ENCODE measurements at regions not wholly inside any gene's neighbourhood (a gene's known extent, or its start where the extent isn't known, plus 50 kb on each side); places are given as distances from the start of the nearest gene placed in this dataset.
"Not testable (repeated sequence)": the region's sequence is repeated elsewhere in the genome, so short reads cannot be mapped to it uniquely, and the experiment has no call there.

DNA sequence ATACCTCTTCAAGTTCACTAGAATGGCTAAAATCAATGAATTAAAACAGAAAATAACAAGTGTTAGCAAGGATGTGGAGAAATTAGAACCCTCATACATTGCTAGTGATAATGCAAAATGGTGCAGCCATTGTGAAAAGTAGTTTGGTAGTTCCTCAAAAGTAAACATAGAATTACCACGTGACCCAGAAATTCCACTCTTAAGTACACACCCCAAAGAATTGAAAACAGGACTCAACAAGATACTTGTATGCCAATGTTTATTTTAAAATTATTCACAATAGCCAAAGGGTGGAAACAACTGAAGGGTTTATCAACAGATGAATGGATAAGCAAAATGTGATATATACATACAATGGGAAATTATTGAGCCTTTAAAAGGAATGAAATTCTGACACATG is 70.3 kb downstream of the BARX1 start:
- intact Hi-C loops (cut with DNase I), result no loop called here

DNA sequence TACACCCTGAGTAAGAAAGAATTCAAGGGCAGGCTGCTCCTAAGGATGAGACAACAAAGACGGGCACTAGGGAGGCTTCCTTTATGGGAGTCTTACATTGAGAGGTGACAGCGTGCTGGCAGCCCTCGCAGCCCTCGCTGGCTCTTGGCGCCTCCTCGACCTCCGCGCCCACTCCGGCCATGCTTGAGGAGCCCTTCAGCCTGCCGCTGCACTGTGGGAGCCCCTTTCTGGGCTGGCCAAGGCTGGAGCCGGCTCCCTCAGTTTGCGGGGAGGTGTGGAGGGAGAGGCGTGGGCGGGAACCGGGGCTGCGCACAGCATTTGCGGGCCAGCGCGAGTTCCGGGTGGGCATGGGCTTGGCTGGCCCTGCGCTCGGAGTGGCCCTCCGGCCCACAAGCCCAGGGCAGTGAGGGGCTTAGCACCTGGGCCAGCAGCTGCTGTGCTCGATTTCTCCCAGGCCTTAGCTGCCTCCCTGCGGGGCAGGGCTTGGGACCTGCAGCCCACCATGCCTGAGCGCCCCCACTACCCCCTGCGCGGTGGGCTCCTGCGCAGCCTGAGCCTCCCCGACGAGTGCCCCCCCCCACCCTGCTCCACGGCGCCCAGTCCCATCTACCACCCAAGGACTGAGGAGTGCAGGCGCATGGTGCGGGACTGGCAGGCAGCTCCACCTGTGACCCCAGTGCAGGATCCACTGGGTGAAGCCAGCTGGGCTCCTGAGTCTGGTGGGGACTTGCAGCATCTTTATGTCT is 75.3 kb downstream of the BARX1 start:
- intact Hi-C loops (cut with DNase I), result not testable (repeated sequence)

More for the DNA sequence above, 70.3 kb downstream of the BARX1 start:
- no peak for DNase-seq (ENCODE audit: low spot score)

DNA sequence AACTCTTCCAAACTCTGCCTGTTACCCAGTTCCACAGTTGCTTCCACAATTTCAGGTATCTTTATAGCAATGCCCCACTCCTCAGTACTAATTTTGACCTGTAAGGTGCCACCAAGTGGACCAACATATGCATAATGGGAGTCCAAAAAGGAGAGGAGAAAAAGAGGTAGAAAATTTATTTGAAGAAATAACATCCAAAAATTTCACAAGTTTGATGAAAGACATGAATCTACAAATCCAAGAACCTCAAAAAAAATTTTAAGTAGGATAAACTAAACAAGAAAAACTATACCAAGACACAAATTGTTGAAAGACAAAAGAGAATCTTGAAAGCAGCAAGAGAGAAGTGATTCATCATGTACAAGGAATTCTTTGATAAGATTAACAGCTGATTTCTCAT is 79.8 kb downstream of the BARX1 start:
- DNase-seq (ENCODE audit: low spot score), result no peak
- intact Hi-C loops (cut with DNase I), result no loop called here

More for the DNA sequence above, 75.3 kb downstream of the BARX1 start:
- DNase-seq (ENCODE audit: low spot score), result peak; percentile 61

DNA sequence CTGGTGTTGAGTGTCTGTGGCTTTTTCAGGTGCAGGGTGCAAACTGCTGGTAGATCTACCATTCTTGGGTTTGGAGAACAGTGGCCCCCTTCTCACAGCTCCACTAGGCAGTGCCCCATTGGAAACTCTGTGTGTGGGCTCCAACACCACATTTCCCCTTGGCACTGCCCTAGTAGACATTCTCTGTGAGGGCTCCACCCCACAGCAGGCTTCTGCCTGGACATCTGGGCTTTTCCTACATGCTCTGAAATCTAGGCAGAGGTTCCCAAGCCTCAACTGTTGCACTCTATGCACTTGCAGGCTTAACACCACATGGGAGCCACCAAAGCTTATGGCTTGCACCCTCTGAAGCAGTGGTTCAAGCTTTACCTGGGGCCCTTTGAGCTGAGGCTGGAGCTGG is 80.9 kb downstream of the BARX1 start:
- intact Hi-C loops (cut with DNase I), result no loop called here

DNA sequence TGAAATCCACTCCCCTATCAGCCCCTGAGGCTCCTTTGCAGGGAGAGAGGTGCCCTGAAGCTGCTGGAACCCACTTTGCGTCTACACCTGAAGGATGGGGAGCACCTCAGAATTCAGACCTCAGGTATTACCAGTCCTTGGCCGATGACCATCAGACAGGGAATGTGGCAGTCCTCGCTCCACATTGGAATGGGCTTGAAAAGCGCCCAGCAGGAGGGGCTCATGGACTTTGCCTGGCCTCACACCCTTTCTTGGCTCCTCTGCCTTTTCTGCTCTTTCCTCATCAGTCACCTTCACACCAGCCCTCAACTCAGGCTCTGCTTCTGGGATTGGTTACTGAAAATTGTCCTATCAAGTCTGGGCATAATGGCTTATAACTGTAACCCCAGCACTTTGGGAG is 83.9 kb downstream of the BARX1 start:
- intact Hi-C loops (cut with DNase I), result no loop called here

More for the DNA sequence above, 80.9 kb downstream of the BARX1 start:
- DNase-seq (ENCODE audit: low spot score), result no peak

DNA sequence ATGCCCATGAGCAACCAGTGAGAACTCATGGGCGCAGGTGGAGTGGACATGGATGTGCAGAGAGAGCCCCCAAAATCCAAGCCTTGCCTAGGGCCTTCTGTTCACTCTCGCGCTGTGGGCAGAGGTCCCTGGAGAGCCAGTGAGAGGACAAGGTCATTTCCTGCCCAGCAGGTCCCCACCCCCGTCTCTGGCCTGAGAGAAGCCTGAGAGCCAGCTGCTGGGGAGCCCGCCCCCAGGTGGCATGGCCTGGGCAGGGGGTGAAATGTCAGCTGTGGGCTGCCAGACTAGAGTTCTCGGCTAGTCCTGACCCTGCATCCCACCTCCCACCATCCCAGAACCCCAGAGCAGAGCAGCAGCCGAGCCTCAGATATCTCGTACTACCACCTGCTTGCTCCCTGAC is 85.3 kb downstream of the BARX1 start:
- intact Hi-C loops (cut with DNase I), result no loop called here
- no peak for DNase-seq (ENCODE audit: low spot score)

More for the DNA sequence above, 83.9 kb downstream of the BARX1 start:
- no peak for DNase-seq (ENCODE audit: low spot score)

DNA sequence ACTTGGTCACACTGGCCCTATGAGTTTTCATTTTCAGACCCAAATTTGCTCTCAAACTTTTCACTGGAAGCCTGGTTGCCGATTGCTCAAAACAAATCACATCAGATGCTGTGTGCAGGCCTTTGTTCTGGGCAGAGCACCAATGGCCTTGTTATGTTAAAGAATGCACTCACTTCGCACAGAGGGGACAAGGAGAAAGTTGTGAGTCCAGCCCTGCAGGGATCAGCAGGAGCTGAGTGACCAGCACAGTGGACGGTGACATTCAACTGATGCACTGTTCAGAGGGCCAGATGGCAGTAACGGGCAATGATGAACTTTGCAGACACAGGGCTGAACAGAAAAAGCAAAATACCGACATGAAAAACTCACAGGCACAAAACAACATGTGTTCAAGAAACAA is 86.1 kb downstream of the BARX1 start:
- intact Hi-C loops (cut with DNase I), result no loop called here
- DNase-seq (ENCODE audit: low spot score), result no peak

DNA sequence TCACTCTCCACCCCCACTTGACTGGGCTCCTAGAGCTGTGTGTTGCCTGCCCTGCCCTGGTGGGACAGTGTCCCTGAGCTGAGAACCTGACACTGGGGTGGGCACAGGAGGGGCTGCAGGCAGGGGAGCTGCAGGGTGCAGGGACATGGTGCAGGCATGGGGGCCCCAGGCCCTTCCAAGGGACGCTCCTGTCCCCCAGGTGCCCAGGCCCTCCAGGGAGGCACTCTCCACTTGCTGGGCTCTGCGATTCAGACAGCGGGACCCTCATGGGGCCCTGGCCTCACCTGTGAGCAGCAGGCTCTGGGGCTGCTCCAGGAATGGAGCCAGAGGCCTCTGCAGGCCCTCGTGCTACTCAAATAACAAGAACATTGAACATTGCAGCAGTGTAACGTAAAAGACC is 89.4 kb downstream of the BARX1 start:
- DNase-seq (ENCODE audit: low spot score), result no peak
- intact Hi-C loops (cut with DNase I), result no loop called here

DNA sequence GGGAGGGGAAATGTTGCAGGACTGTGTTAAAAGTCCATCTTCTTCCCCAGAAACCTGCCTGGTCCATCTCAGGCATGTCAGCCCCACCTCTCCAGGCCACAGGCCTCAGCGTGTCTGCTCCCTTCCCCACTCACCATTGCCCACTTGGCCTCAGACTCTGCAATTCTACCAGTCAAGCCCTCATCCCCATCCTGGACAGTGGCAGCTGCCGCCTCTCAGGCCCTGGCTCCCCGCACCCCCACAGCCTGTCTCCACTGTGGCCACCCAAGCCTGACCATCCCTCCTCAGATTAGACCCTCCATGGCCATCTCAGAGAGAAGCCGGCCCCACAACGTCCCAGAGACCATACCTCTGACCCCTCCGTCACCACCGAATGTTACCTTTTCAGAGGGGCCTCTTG is 89.9 kb downstream of the BARX1 start:
- no peak for DNase-seq (ENCODE audit: low spot score)
- intact Hi-C loops (cut with DNase I), result no loop called here

DNA sequence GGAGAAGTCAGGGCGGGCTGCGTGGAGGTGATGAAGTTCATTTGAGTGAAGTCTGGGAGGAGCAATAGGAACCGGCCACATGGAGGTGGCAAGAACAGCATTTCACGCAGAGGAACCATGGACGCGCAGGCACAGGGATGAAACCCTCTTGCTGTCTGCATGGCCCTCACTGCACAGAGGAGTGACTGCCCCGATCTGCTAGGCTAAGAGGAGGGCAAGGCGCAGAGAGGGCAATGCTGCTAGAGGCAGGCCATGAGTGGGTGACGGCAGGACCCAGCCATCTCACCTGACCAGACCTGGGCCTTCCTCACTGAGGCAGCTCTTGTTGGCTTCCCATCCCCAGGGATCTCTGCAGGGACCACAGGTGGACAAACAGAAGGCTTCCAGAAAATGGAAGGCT is 90.3 kb downstream of the BARX1 start:
- DNase-seq (ENCODE audit: low spot score), result no peak
- intact Hi-C loops (cut with DNase I), result no loop called here

DNA sequence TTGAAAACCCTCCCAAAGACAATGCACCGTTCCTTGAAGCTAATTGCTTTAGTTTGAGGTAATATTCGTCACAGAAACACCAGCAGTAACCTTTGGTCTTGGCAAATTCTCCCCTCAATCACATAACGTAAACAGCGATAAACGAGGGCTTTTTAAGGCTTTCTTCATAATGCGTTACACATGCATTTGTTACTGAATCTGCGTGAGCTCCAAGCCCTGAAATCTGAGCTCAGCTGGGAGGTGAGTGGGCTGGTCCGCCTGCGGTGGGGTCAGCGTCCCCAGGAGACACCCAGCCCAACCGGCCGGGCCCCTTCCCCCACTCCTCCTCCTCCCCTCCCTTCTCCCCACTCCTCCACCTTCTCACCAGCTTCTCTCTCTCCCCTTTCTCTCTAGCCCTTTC is 91.1 kb downstream of the BARX1 start:
- intact Hi-C loops (cut with DNase I), result no loop called here
- DNase-seq (ENCODE audit: low spot score), result no peak

DNA sequence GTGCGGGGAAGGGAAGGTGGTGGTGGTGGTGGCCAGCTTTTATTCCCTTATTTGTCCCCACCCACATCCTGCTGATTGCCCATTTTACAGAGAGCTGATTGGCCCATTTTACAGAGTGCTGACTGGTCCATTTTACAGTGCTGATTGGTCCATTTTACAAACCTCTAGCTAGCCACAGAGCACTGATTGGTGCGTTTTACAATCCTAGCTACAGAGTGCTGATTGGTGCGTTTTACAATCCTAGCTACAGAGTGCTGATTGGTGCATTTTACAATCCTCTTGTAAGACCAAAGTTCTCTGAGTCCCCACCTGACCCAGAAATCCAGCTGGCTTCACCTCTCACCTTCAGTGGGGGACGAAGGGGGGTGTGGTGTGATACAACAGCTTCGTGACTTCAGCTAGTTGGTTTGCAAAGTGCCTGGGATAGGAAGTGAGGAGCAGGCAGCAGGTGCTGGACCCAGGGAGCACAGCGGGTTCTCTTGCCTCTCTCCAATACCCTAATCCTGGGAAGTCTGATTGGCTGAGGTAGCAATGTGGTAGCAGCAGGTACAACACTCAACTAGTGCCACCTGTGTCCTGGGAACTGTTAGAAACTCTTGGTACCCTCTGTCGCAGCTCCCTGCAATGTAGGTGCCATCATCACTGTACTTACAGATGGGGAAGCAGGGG is 92.1 kb downstream of the BARX1 start:
- DNase-seq (ENCODE audit: low spot score), result no peak
- intact Hi-C loops (cut with DNase I), result no loop called here

DNA sequence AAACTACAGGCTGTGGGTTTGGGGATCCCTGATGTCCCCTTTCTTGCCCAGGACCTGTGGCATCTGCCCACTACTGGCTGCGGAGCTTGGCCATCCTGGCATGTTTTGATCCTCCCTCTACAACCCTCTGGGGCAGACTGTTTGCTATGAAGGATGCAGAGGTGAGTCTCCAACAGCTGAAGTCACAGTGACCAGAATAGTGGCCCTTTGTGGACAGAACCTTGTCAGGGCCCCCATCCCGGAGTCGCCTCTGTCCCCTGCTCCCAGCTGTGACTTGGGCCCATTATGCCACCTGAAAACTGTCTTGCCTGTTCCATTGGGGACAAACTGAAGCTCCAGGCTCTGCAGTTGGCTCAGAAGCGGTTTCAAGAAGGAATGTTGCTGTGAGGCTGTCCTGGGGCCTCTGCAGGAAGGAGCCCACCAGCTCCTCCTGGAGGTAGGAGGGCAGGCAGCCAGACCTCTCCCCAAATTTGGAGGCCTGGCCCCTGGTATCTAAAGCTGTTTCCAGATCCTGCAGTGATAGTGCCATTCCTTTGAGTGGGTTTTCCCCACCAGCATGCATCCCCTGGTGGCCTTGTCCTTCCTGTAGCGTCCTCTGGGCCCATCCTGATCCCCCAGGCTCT is 93.3 kb downstream of the BARX1 start:
- intact Hi-C loops (cut with DNase I), result no loop called here

DNA sequence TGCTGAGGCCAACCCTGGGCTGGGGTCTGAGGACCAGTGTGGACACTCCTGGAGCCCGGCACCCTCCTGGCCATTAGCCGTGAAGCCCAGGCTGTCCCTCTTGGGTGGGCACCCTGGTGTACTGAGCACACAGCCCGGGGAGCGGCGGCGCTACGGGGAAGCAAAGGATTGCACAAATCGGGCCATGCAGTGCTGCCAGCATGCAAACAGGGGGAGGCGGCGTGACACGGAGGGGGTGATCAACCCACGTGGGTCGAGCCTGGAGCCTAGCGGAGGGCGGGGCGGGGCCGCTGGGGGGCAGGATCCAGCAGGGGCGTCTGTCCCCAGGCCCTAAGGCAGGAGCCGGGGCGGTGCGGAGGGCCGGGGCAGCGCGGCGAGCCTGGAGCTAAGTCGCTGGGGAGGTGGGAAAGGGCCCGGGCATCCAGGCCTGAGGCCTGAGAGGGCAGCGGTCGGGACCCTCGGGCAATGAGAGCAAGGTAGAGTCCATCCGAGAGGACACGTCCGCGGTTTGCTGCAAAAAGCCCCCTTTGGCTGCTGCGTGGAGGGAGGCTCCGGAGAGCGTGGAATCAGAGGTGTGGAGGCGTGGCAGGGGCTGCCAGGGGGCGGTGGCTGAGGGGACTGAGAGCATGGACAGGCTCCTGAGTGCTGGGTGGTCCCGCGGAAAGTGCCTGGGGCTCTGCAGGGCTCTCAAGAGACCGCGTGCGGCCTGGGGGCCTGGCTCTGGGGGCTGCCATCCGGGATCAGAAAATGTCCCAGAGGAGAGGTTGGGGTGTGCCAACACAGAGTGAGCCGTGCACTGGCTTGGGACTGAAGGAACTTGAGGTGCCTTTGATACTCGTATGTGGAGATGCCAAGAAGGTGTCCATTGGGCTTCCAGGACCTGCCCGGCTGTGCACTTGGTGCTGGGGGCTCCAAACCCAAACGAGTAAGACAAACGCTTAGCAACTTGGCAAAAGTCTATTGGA is 94.2 kb downstream of the BARX1 start:
- DNase-seq (ENCODE audit: low spot score), result no peak
- intact Hi-C loops (cut with DNase I), result no loop called here

More for the DNA sequence above, 93.3 kb downstream of the BARX1 start:
- DNase-seq (ENCODE audit: low spot score), result no peak

DNA sequence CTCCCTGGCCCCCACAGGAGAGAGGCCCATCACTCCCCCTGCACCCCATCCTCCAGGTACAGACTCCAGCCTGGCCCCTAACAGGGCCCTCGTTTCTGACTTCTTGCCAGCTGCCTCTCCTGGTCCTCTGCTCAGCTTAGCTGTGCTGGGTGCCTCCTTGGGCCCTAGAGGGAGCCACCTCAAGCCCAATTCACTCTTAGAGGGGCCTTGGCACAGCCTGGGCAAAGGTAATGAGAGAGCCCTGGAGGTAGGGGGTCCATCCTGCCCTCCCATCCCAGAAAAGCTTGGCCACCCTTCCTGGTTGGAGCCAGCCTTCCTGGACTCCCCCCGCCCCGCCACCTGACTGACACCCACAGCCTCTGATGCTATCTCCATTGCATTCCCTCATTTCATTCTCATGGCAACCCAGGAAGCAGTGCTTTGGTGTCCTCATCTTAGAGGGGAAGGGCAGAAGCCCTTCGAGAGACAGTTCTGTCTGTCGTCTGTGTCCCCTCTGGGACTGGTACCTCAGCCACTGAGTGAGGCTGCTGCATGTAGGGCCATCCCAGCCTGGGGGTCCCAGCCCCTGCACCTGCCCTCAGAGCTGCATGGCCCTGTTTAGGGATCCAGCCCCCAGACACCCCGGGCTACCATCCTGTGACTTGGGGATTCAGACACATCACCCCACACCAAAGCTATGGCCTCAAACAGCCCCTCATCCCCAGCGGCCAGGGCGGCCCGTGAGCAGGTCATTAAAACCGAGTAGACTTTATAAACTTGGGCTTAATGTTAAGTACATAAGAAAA is 95.5 kb downstream of the BARX1 start:
- DNase-seq (ENCODE audit: low spot score), result no peak
- intact Hi-C loops (cut with DNase I), result no loop called here

DNA sequence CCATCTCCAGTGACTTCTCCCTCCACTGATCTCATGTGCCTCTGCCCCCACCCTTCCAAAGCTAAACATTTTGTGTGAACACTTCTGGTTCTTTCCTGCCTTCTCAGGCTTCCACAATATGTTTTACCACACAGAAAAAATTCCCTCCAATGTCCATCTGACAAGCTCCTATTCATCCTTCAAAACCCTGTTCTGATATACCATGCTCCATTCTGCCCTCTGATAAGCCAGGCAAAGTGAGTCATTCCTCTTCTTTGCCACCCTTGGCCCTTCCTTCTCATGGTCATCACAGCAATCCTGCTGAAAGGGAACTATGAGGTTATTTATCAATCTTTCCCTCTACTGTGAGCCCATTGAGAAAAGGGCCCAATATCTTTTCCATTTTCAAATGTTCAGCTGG is 97.6 kb downstream of the BARX1 start:
- intact Hi-C loops (cut with DNase I), result no loop called here
- no peak for DNase-seq (ENCODE audit: low spot score)

DNA sequence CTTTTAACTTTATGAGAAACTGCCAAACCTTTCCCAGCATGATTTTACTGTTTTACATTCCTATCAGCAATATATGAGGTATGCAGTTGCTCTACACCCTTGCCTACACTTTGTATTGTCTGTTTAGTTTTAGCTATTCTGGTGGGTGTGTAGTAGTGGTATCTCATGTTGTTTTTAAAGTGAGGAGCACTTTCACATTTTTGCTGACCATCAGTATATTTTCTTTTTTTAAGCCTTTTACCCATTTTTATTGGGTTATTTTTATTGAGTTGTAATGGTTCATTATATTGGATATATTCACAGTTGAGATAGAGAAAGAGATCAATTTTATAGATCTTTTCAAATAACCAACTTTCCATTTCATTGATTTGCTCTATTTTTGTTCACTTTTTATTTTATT is 102.4 kb downstream of the BARX1 start:
- no peak for DNase-seq (ENCODE audit: low spot score)

DNA sequence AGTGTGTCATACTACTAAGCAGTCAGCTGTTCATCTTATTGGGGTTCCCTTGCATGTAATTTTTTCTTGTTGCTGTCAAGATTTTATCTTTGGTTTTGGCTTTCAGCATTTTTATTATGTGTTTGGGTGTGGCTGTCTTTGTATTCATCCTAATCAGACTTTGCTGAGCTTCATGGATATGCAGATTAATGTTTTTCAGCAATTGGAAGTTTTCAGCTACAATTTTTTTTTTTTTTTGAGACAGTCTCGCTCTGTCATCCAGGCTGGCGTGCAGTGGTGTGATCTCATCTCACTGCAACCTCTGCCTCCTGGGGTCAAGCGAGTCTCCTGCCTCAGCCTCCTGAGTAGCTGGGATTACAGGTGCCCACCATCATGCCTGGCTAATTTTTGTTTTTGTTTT is 108.8 kb downstream of the BARX1 start:
- DNase-seq (ENCODE audit: low spot score), result no peak
- intact Hi-C loops (cut with DNase I), result no loop called here

More for the DNA sequence above, 102.4 kb downstream of the BARX1 start:
- intact Hi-C loops (cut with DNase I), result no loop called here

DNA sequence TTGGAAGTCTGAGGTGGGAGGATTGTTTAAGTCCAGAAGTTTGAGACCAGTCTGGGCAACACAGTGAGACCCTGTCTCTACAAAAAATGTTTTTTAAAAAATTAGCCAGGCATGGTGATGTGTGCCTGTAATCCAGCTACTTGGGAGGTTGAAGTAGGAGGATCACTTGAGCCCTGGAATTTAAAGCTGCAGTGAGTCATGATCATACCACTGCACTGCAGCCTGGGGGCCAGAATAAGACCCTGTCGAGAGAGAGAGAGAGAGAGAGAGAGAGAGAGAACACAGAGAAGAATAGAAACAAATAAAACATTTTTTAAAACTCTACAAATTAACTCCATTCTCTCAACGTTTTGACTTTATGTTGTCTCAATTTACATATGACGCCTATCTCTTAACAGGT is 111.8 kb downstream of the BARX1 start:
- intact Hi-C loops (cut with DNase I), result no loop called here
- DNase-seq (ENCODE audit: low spot score), result no peak
